ENCODE measurements at regions not wholly inside any gene's neighbourhood (a gene's known extent, or its start where the extent isn't known, plus 50 kb on each side); places are given as distances from the start of the nearest gene placed in this dataset.

GRCh38 chr2:239696559-239697207 lies 295.9 kb upstream of the HDAC4 start:
- no peaks in the 10 kb centered on the region for H3K27me3 ChIP-seq (replicated peaks; ENCODE audit: insufficient read depth)
- H3K4me3 ChIP-seq, result no peak overlapping the region
- no peaks in the 10 kb centered on the region for H3K9me3 ChIP-seq
- 94% methylated on average over 13 of the region's 13 CpGs for WGBS
- H3K27ac ChIP-seq, result no peak overlapping the region
- intact Hi-C loops (cut with DNase I), result no loop called here
- H3K36me3 ChIP-seq, result no peaks in the 10 kb centered on the region
- no peak for TF ChIP-seq CTCF (IDR thresholded peaks at IDR 0.05)
- TF ChIP-seq POLR2A (IDR thresholded peaks at IDR 0.05), result no peak
- no peak for TF ChIP-seq POLR2AphosphoS5 (IDR thresholded peaks at IDR 0.05)
- H3K4me1 ChIP-seq (replicated peaks), result no peaks in the 10 kb centered on the region
- no peak for DNase-seq (ENCODE audit: low spot score)

GRCh38 chr2:239695728-239696240 lies 295.0 kb upstream of the HDAC4 start:
- DNase-seq (ENCODE audit: low spot score), result no peak
- no peaks in the 10 kb centered on the region for H3K9me3 ChIP-seq
- no peak overlapping the region for H3K27ac ChIP-seq
- 91% methylated on average over 14 of the region's 14 CpGs for WGBS
- no peaks in the 10 kb centered on the region for H3K27me3 ChIP-seq (replicated peaks; ENCODE audit: insufficient read depth)
- intact Hi-C loops (cut with DNase I), result no loop called here
- TF ChIP-seq POLR2A (IDR thresholded peaks at IDR 0.05), result no peak
- no peak for TF ChIP-seq CTCF (IDR thresholded peaks at IDR 0.05)
- TF ChIP-seq POLR2AphosphoS5 (IDR thresholded peaks at IDR 0.05), result no peak
- H3K36me3 ChIP-seq, result no peaks in the 10 kb centered on the region
- no peak overlapping the region for H3K4me3 ChIP-seq
- no peaks in the 10 kb centered on the region for H3K4me1 ChIP-seq (replicated peaks)

- WGBS, result 98% methylated on average over 6 of the region's 6 CpGs
- Histone ChIP-seq H3K4me3 (no peak overlapping the region), H3K27ac (no peak overlapping the region), H3K9me3 (no peaks in the 10 kb centered on the region), H3K4me1 (replicated peaks) (no peaks in the 10 kb centered on the region), H3K27me3 (replicated peaks; ENCODE audit: insufficient read depth) (no peaks in the 10 kb centered on the region), H3K36me3 (no peaks in the 10 kb centered on the region)
- intact Hi-C loops (cut with DNase I), result no loop called here
- TF ChIP-seq CTCF (IDR thresholded peaks at IDR 0.05), result no peak
- TF ChIP-seq POLR2AphosphoS5 (IDR thresholded peaks at IDR 0.05), result no peak
- no peak for TF ChIP-seq POLR2A (IDR thresholded peaks at IDR 0.05)
- DNase-seq (ENCODE audit: low spot score), result no peak
These were observed 294.4 kb upstream of the HDAC4 start for GRCh38 chr2:239695106-239695727.

- TF ChIP-seq CTCF (IDR thresholded peaks at IDR 0.05) (no peak), POLR2AphosphoS5 (IDR thresholded peaks at IDR 0.05) (no peak), POLR2A (IDR thresholded peaks at IDR 0.05) (no peak)
- H3K36me3 ChIP-seq, result no peaks in the 10 kb centered on the region
- H3K27ac ChIP-seq, result no peak overlapping the region
- H3K4me3 ChIP-seq, result no peak overlapping the region
- no peaks in the 10 kb centered on the region for H3K27me3 ChIP-seq (replicated peaks; ENCODE audit: insufficient read depth)
- DNase-seq (ENCODE audit: low spot score), result no peak
- no peaks in the 10 kb centered on the region for H3K9me3 ChIP-seq
- WGBS, result 89% methylated on average over 4 of the region's 4 CpGs
- intact Hi-C loops (cut with DNase I), result no loop called here
- H3K4me1 ChIP-seq (replicated peaks), result no peaks in the 10 kb centered on the region
These were observed 293.7 kb upstream of the HDAC4 start for GRCh38 chr2:239694487-239694886.
